ENCODE measurements at regions not wholly inside any gene's neighbourhood (a gene's known extent, or its start where the extent isn't known, plus 50 kb on each side); places are given as distances from the start of the nearest gene placed in this dataset.

DNA sequence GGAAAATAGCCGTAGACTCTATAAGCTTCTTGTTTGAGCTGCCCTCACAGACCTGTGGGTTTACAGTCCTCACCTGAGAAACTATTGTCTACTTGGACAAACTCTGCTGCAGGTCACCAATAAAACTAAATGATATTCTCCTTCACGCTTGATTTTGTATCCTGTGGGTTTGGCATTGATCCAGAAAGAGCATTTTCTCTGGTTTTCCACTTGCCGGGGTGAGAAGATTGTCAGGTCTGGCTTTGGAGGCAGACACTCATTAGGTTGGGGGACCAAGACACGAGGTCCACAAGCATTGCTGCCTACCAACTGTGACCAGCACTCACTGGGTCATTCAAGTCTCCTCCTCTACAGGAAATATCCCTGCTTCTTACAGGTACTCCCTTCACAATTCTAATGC, 68.5 kb downstream of the CDC14C start:
- no peak for DNase-seq (ENCODE audit: low read depth)
- no peak overlapping the region for H3K4me3 ChIP-seq (ENCODE audit: low read depth, low read length)
- TF ChIP-seq, protein P1, sequence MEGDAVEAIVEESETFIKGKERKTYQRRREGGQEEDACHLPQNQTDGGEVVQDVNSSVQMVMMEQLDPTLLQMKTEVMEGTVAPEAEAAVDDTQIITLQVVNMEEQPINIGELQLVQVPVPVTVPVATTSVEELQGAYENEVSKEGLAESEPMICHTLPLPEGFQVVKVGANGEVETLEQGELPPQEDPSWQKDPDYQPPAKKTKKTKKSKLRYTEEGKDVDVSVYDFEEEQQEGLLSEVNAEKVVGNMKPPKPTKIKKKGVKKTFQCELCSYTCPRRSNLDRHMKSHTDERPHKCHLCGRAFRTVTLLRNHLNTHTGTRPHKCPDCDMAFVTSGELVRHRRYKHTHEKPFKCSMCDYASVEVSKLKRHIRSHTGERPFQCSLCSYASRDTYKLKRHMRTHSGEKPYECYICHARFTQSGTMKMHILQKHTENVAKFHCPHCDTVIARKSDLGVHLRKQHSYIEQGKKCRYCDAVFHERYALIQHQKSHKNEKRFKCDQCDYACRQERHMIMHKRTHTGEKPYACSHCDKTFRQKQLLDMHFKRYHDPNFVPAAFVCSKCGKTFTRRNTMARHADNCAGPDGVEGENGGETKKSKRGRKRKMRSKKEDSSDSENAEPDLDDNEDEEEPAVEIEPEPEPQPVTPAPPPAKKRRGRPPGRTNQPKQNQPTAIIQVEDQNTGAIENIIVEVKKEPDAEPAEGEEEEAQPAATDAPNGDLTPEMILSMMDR (IDR thresholded peaks at IDR 0.05; ENCODE audit: low read depth, low read length, missing control alignments): no peak
- in situ Hi-C loops (cut with HindIII; ENCODE audit: low sequenced_read_pairs): no loop called here

DNA sequence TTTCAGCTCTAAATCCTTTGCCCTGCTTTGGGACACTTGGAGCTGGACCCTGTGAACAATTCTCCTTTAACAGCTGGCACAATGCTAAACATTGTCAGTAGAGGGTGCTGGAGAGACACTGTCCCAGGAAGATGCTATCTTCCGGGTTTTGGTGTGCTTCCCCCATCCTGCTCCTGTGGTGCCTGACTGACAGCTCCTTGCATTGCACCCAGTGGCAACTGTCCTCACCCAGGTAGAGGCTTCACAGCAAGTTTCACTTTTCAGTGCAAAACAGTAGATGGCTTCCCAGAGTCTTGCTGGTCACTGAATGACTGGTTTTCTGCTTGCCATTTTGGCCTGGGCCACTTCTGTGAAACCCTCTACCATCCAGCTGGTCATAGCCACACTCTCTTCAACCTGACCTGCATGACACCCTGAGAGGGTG, 77.3 kb downstream of the CDC14C start:
- in situ Hi-C loops (cut with HindIII; ENCODE audit: low sequenced_read_pairs): no loop called here
- TF ChIP-seq, protein P1 (IDR thresholded peaks at IDR 0.05; ENCODE audit: low read depth, low read length, missing control alignments): peak; percentile 56
- H3K4me3 ChIP-seq (ENCODE audit: low read depth, low read length): no peak overlapping the region
- DNase-seq (ENCODE audit: low read depth): no peak

DNA sequence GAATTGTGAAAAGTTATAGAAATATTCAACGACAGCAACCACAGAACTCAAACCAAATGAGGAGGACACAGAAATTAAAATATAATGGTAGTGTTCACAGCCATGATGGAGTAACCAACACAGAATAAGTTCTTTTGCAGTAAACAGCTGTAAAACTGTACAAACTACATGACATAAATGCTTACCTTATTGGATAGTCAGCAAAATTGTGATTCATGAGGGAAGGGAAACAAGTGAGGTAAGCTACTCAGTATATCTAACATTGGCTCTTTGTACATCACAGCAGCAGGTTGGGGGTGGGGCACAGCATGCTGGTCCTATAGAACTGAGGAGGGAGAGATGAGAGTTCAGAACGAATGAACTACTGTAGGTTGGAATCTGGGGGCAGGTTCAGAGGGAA, 86.4 kb downstream of the CDC14C start:
- H3K4me3 ChIP-seq (ENCODE audit: low read depth, low read length): no peak overlapping the region
- DNase-seq (ENCODE audit: low read depth): no peak
- TF ChIP-seq, protein P1 (IDR thresholded peaks at IDR 0.05; ENCODE audit: low read depth, low read length, missing control alignments): no peak
- in situ Hi-C loops (cut with HindIII; ENCODE audit: low sequenced_read_pairs): no loop called here

DNA sequence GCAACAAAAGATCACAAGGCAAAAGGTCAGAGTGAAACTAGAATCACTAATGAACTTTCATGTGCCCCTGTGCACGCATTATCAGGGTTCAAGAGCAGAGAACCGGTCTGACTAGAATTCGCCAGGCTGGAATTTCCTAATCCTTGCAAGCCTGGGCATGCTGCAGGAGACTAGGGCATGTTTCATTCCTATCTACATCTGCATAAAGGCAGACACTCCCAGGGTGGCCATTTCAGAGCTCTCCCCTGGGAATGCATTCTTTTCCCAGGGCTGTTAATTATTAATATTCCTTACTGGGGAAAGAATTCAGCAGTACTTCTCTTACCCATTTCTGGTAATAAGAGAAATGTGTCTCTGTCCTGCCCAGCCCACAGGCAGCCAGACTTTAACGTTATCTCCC, 90.5 kb downstream of the CDC14C start:
- in situ Hi-C loops (cut with HindIII; ENCODE audit: low sequenced_read_pairs): no loop called here
- DNase-seq (ENCODE audit: low read depth): no peak
- TF ChIP-seq, protein P1 (IDR thresholded peaks at IDR 0.05; ENCODE audit: low read depth, low read length, missing control alignments): no peak

DNA sequence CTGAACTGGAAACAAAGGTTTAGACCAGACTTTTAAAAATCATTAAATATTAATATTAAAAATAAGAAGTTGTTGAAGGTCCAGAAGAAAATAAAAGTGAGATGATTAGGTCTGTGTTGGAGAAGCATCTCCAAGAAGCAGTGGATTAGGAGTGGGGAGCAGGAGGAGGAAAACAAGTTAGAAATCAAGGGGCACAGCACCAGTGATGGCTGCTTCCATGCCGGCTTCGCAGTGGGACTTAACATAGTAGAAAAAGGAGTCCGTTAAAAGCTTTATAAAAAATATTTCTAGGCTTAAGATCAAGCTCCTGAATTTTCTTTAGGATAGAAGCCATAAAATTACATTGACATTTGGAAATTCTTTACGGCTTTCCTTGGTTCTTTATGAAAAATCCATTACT, 95.8 kb downstream of the CDC14C start:
- DNase-seq (ENCODE audit: low read depth): no peak
- in situ Hi-C loops (cut with HindIII; ENCODE audit: low sequenced_read_pairs): no loop called here
- TF ChIP-seq, protein P1 (IDR thresholded peaks at IDR 0.05; ENCODE audit: low read depth, low read length, missing control alignments): no peak
- no peak overlapping the region for H3K4me3 ChIP-seq (ENCODE audit: low read depth, low read length)

More for the DNA sequence above, 90.5 kb downstream of the CDC14C start:
- H3K4me3 ChIP-seq (ENCODE audit: low read depth, low read length): no peak overlapping the region

DNA sequence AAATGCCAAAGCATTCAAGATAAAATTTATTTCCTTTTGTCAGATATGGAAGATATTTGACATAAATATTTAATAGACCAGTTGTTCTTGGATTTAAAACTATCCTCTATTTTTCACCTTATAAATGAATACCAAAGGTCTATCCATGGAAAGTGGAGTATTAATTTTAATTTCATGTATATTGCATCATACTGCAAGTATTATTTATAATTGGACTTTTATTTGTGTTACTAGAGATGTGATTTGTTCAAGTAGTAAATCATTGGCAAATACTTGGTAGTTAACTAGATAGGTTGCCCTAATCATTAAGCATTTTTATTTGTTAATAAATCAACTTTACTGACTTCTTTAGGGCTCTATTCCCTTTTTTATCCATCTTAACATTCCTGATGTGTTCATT, 98.1 kb downstream of the CDC14C start:
- no peak for DNase-seq (ENCODE audit: low read depth)
- H3K4me3 ChIP-seq (ENCODE audit: low read depth, low read length): no peak overlapping the region
- in situ Hi-C loops (cut with HindIII; ENCODE audit: low sequenced_read_pairs): no loop called here
- TF ChIP-seq, protein P1 (IDR thresholded peaks at IDR 0.05; ENCODE audit: low read depth, low read length, missing control alignments): no peak
